Sigmoid colon (tissue), 6 donors: ENCODE measurements at regions not wholly inside any gene's neighbourhood (a gene's known extent, or its start where the extent isn't known, plus 50 kb on each side); places are given as distances from the start of the nearest gene placed in this dataset.

ENCODE experiments used
- DNase-seq: peaks from one replicate; pipeline ENCODE4 v3.0.0-alpha.2; 2019
- H3K27ac ChIP-seq, 4 donors: fragments of 200-600 bp; sonication (generic); one replicate each; pipeline ENCODE4 v1.5.1; 2016 to 2019; ENCODE audit warnings: mild to moderate bottlenecking in 1 of 4
- H3K27me3 ChIP-seq, 3 donors: fragments of 200-600 bp; sonication (generic); one replicate each; pipeline ENCODE4 v1.5.1; 2019; ENCODE audit warnings: mild to moderate bottlenecking in 1 of 3
- H3K36me3 ChIP-seq, 4 donors: fragments of 200-600 bp; sonication (generic); one replicate each; pipeline ENCODE4 v1.5.1; 2016 to 2019
- H3K4me1 ChIP-seq, 4 donors: fragments of 200-600 bp; sonication (generic); one replicate each; pipeline ENCODE4 v1.5.1; 2017 to 2019
- H3K4me3 ChIP-seq, 4 donors: fragments of 200-600 bp; sonication (generic); one replicate each; pipeline ENCODE4 v1.5.1; 2017 to 2019; ENCODE audit warnings: mild to moderate bottlenecking in 2 of 4, moderate library complexity in 1 of 4
- H3K9me3 ChIP-seq, 4 donors: fragments of 200-600 bp in 3 of 4; sonication (generic) in 3 of 4; one replicate each; pipeline versions ENCODE4 v1.5.1 to v1.6.1; 2013 to 2019
- EP300 ChIP-seq, 4 donors: sonication (generic); formaldehyde crosslinking; IDR thresholded peaks; one replicate each; pipeline ENCODE4 v1.6.1; 2017; ENCODE audit warnings: antibody characterized with exemption in 4 of 4
- POLR2A ChIP-seq, 2 donors: fragments of 450-650 bp; IDR thresholded peaks; one replicate each; pipeline ENCODE4 v1.6.1; 2016; ENCODE audit warnings: antibody characterized with exemption in 2 of 2, mild to moderate bottlenecking in 2 of 2, moderate library complexity in 2 of 2
- POLR2AphosphoS5 ChIP-seq, 4 donors: sonication (generic); formaldehyde crosslinking; IDR thresholded peaks; one replicate each; pipeline ENCODE4 v1.6.1; 2017; ENCODE audit warnings: antibody characterized with exemption in 4 of 4
- WGBS, 2 donors: extraction: QIAGEN DNeasy Blood & Tissue Kit; methylation state at CpG; one replicate each; pipeline ENCODE4 v1.1.7; 2013; 5-methylcytosine and 5-hydroxymethylcytosine counted together
- intact Hi-C: fragments of 100-400 bp; cut with DNase I; formaldehyde crosslinking; loops from one replicate; pipeline ENCODE4 v1.15.1; 2023
- TF ChIP-seq, protein P1 (sequence below), 4 experiments: fragments of 450-650 bp in 3 of 4; fragments of 200-600 bp in 1 of 4; IDR thresholded peaks; one replicate each; pipeline ENCODE4 v1.5.1; 2016 to 2019; ENCODE audit warnings: antibody characterized with exemption in 4 of 4, mild to moderate bottlenecking in 3 of 4, moderate library complexity in 2 of 4
- donor health status: healthy with polysubstance abuse.
- donor health status: healthy.

- no peaks in the 10 kb centered on the region for H3K9me3 ChIP-seq
- intact Hi-C loops: no loop called here
- no peak overlapping the region for H3K4me3 ChIP-seq
- TF ChIP-seq POLR2A (IDR thresholded peaks at IDR 0.05): no peak
- no peaks in the 10 kb centered on the region for H3K27me3 ChIP-seq
- no peak for DNase-seq
- H3K36me3 ChIP-seq: no peaks in the 10 kb centered on the region
- WGBS, 2 donors: 59 to 61% methylated on average over 3 of the region's 3 CpGs
- no peaks in the 10 kb centered on the region for H3K4me1 ChIP-seq
- H3K27ac ChIP-seq: no peak overlapping the region
Measured at GRCh38 chr6:82645536-82646230, 282.1 kb downstream of the TPBG start.

GRCh38 chr6:82646231-82646615 is 282.6 kb downstream of the TPBG start:
- WGBS, 2 donors: 39 to 69% methylated on average over 1 of the region's 1 CpG
- Histone ChIP-seq H3K27me3 (no peaks in the 10 kb centered on the region), H3K36me3 (no peaks in the 10 kb centered on the region), H3K4me1 (no peaks in the 10 kb centered on the region), H3K27ac (no peak overlapping the region), H3K4me3 (no peak overlapping the region), H3K9me3 (no peaks in the 10 kb centered on the region)
- TF ChIP-seq POLR2A (IDR thresholded peaks at IDR 0.05) (no peak), POLR2AphosphoS5 (IDR thresholded peaks at IDR 0.05) (no peak), EP300 (IDR thresholded peaks at IDR 0.05) (no peak)
- TF ChIP-seq, protein P1, sequence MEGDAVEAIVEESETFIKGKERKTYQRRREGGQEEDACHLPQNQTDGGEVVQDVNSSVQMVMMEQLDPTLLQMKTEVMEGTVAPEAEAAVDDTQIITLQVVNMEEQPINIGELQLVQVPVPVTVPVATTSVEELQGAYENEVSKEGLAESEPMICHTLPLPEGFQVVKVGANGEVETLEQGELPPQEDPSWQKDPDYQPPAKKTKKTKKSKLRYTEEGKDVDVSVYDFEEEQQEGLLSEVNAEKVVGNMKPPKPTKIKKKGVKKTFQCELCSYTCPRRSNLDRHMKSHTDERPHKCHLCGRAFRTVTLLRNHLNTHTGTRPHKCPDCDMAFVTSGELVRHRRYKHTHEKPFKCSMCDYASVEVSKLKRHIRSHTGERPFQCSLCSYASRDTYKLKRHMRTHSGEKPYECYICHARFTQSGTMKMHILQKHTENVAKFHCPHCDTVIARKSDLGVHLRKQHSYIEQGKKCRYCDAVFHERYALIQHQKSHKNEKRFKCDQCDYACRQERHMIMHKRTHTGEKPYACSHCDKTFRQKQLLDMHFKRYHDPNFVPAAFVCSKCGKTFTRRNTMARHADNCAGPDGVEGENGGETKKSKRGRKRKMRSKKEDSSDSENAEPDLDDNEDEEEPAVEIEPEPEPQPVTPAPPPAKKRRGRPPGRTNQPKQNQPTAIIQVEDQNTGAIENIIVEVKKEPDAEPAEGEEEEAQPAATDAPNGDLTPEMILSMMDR (IDR thresholded peaks at IDR 0.05): no peak
- DNase-seq: no peak
- intact Hi-C loops: no loop called here

DNA sequence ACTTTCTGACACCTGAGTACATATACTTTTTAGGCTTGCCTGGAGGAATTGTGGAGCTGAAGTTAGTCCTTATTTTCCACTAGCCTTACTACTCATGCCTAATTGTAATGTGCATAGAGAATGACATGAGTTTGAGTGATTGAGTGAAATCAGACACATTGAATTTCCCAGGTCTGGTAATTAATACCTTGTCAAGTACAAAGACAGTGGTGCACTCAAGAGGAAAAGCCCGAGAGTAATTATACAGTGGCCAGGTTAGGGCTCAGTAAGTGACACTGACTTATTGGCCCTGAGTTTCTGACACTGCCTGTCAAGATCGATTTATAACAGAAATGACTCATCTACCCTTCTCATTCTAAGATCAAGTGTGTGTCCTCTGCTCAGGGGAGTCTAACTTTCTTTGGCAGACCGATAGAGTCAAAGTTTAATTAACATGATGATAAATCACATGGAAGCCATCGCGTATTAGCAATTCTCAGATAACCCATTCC is 288.3 kb downstream of the TPBG start:
- no peaks in the 10 kb centered on the region for H3K36me3 ChIP-seq
- no peak for DNase-seq
- no peaks in the 10 kb centered on the region for H3K9me3 ChIP-seq
- TF ChIP-seq, protein P1 (IDR thresholded peaks at IDR 0.05): no peak
- TF ChIP-seq POLR2AphosphoS5 (IDR thresholded peaks at IDR 0.05) (no peak), POLR2A (IDR thresholded peaks at IDR 0.05) (no peak), EP300 (IDR thresholded peaks at IDR 0.05) (no peak)
- 86 to 90% methylated on average over 5 of the region's 5 CpGs for WGBS, 2 donors
- no peak overlapping the region for H3K27ac ChIP-seq
- H3K4me3 ChIP-seq: no peak overlapping the region
- intact Hi-C loops: no loop called here
- H3K4me1 ChIP-seq: no peaks in the 10 kb centered on the region
- no peaks in the 10 kb centered on the region for H3K27me3 ChIP-seq

DNA sequence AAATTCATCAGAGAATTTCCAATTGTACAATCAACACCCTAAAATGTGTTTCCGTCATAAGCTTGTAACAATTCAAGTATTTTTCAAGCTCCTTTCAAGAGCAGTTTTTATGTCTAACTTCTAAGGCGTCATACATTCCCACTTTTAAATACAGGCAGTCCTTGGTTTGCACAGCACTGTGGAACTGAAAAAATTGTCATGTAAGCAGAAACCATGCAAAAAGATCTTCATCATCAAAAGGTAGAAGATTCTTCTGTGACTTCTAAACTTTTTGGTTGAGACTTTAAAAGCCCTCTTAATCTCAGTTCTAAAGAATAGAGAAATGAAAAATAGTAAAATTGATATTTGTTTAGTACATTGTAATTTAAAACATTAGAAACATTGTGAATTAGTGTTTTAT is 315.6 kb downstream of the TPBG start:
- Histone ChIP-seq H3K27ac (no peak overlapping the region), H3K27me3 (no peaks in the 10 kb centered on the region), H3K4me1 (no peaks in the 10 kb centered on the region), H3K36me3 (no peaks in the 10 kb centered on the region), H3K4me3 (no peak overlapping the region), H3K9me3 (peaks cover 0 to 8% (median 0%) of the 10 kb centered on the region in 4 donors)
- TF ChIP-seq, protein P1 (IDR thresholded peaks at IDR 0.05): no peak
- TF ChIP-seq POLR2A (IDR thresholded peaks at IDR 0.05) (no peak), POLR2AphosphoS5 (IDR thresholded peaks at IDR 0.05) (no peak), EP300 (IDR thresholded peaks at IDR 0.05) (no peak)
- intact Hi-C loops: no loop called here
- 92 to 95% methylated on average over 2 of the region's 2 CpGs for WGBS, 2 donors
- DNase-seq: no peak

- 66 to 76% methylated on average over 3 of the region's 3 CpGs for WGBS, 2 donors
- intact Hi-C loops: no loop called here
- no peaks in the 10 kb centered on the region for H3K27me3 ChIP-seq
- no peak for DNase-seq
- no peak overlapping the region for H3K4me3 ChIP-seq
- H3K9me3 ChIP-seq: peaks cover 0 to 8% (median 0%) of the 10 kb centered on the region in 4 donors
- no peak overlapping the region for H3K27ac ChIP-seq
- TF ChIP-seq, protein P1 (IDR thresholded peaks at IDR 0.05): no peak
- no peak for TF ChIP-seq EP300 (IDR thresholded peaks at IDR 0.05)
- no peak for TF ChIP-seq POLR2A (IDR thresholded peaks at IDR 0.05)
- TF ChIP-seq POLR2AphosphoS5 (IDR thresholded peaks at IDR 0.05): no peak
- no peaks in the 10 kb centered on the region for H3K4me1 ChIP-seq
- no peaks in the 10 kb centered on the region for H3K36me3 ChIP-seq
Measured at GRCh38 chr6:82680192-82680591, 316.6 kb downstream of the TPBG start.
